HepG2 (cell line): ENCODE measurements at regions not wholly inside any gene's neighbourhood (a gene's known extent, or its start where the extent isn't known, plus 50 kb on each side); places are given as distances from the start of the nearest gene placed in this dataset.
A peak's percentile ranks its signal among the peaks of the same experiment; 100 is the strongest.

Experiments used
- ATAC-seq: fragments of 200-7000 bp; cut with Tn5 transposase; 3 replicates; pipeline ENCODE4 v1.9.1; 2020; ENCODE audit warnings: mild to moderate bottlenecking, moderate library complexity
- BruUV-seq: library from RNA; stranded (reverse); fragments of 400-500 nt; replicated peaks from 2 replicates; lab custom pipeline; 2021; lab: Mats Ljungman, UMichigan
- CTCF ChIA-PET: fragments of 300-600 bp; formaldehyde crosslinking; extraction: SDS; loops from one replicate; lab custom pipeline; 2021; ENCODE audit warnings: low total read pairs, inconsistent platforms, low intra/inter-chr PET ratio; lab: Yijun Ruan, JAX
- POLR2A ChIA-PET: fragments of 350-600 bp; sonication (Branson Sonifier 250); formaldehyde crosslinking; loops from one replicate; lab custom pipeline; 2020; ENCODE audit warnings: antibody characterized with exemption, inconsistent platforms; lab: Yijun Ruan, JAX
- DNase-seq: peaks from one replicate; pipeline ENCODE4 v3.0.0-alpha.2; 2015; ENCODE audit warnings: low spot score
- FAIRE-seq: peaks from 3 replicates; lab custom pipeline; 2011; peaks lifted over from hg19 to GRCh38; lab: Jason Lieb, UNC
- H2AFZ ChIP-seq: one replicate; pipeline ENCODE4 v1.6.1; 2011; ENCODE audit warnings: low read length, inconsistent platforms
- H3K27ac ChIP-seq: fragments of 300-600 bp; 3 replicates; pipeline ENCODE4 v1.8.0; 2011; ENCODE audit warnings: mixed run types, mild to moderate bottlenecking, mixed read lengths, low read length, inconsistent platforms; ENCODE audit not compliant: insufficient read depth; ENCODE audit errors: extremely low read length
- H3K27me3 ChIP-seq, 2 experiments: fragments of 200-600 bp in 1 of 2; 2 replicates in 1 of 2; 3 replicates in 1 of 2; pipeline versions ENCODE4 v1.6.0 to v1.8.0; 2011; ENCODE audit warnings: low read length in 2 of 2, mild to moderate bottlenecking in 2 of 2, moderate library complexity in 2 of 2, inconsistent platforms in 1 of 2; ENCODE audit not compliant: insufficient read depth in 2 of 2, control insufficient read depth in 1 of 2
- H3K36me3 ChIP-seq, 2 experiments: fragments of 200-600 bp in 1 of 2; replicated peaks in 1 of 2; 2 replicates in 1 of 2; 3 replicates in 1 of 2; pipeline versions ENCODE4 v1.5.1 to v1.8.0; 2011; ENCODE audit warnings: low read length in 2 of 2, inconsistent platforms in 1 of 2; ENCODE audit not compliant: insufficient read depth in 2 of 2, control insufficient read depth in 1 of 2
- H3K4me1 ChIP-seq: 2 replicates; pipeline ENCODE4 v1.5.1; 2012; ENCODE audit warnings: low read length, inconsistent platforms; ENCODE audit not compliant: insufficient read depth
- H3K4me2 ChIP-seq: 2 replicates; pipeline ENCODE4 v1.6.0; 2011; ENCODE audit warnings: low read depth, low read length, inconsistent platforms
- H3K4me3 ChIP-seq, 3 experiments: fragments of 200-600 bp in 1 of 3; sonication (generic), shearing (Covaris generic) in 1 of 3; replicated peaks in 1 of 3; 2 replicates each; pipeline ENCODE4 v1.5.1; 2011 to 2016; ENCODE audit warnings: low read length in 3 of 3, inconsistent platforms in 2 of 3, low read depth in 2 of 3, mild to moderate bottlenecking in 2 of 3, control low read depth in 1 of 3, mixed read lengths in 1 of 3; ENCODE audit not compliant: insufficient read depth in 1 of 3
- H3K79me2 ChIP-seq: one replicate; pipeline ENCODE4 v1.6.1; 2011; ENCODE audit warnings: low read length, inconsistent platforms; ENCODE audit not compliant: insufficient read depth
- H3K9ac ChIP-seq: 2 replicates; pipeline ENCODE4 v1.6.0; 2011; ENCODE audit warnings: mild to moderate bottlenecking, low read depth, low read length, inconsistent platforms; ENCODE audit not compliant: insufficient read depth
- H3K9me3 ChIP-seq: 2 replicates; pipeline ENCODE4 v1.5.1; 2012; ENCODE audit warnings: mild to moderate bottlenecking, low read length
- H4K20me1 ChIP-seq: 2 replicates; pipeline ENCODE4 v1.6.0; 2011; ENCODE audit warnings: inconsistent platforms, mild to moderate bottlenecking, low read length, moderate library complexity; ENCODE audit not compliant: insufficient read depth
- HMGXB4 ChIP-seq, 2 experiments: sonication (generic) in 1 of 2; formaldehyde crosslinking in 1 of 2; IDR thresholded peaks; 2 replicates each; pipeline versions ENCODE4 v1.4.0 to v1.6.1; 2018 to 2020; ENCODE audit warnings: missing genetic modification reagents in 2 of 2, borderline replicate concordance in 1 of 2, low read depth in 1 of 2, mild to moderate bottlenecking in 1 of 2, missing biosample characterization in 1 of 2
- IRX3 ChIP-seq: sonication (generic); formaldehyde crosslinking; IDR thresholded peaks from 2 replicates; pipeline ENCODE4 v1.8.1; 2023; ENCODE audit warnings: mild to moderate bottlenecking, low read depth, missing genetic modification reagents, borderline replicate concordance
- MAFF ChIP-seq: IDR thresholded peaks from 2 replicates; pipeline ENCODE4 v1.6.1; 2011; ENCODE audit warnings: low read depth, low read length, improper control_type of control experiment
- MAFK ChIP-seq, 2 experiments: IDR thresholded peaks in 1 of 2; conservative IDR thresholded peaks in 1 of 2; 2 replicates each; pipeline ENCODE4 v1.6.1; 2011; ENCODE audit warnings: improper control_type of control experiment in 2 of 2, low read length in 2 of 2
- NCOA5 ChIP-seq: sonication (generic); formaldehyde crosslinking; IDR thresholded peaks from 2 replicates; pipeline ENCODE4 v1.4.0; 2020; ENCODE audit warnings: missing genetic modification reagents
- NFE2L2 ChIP-seq: fragments of 150-350 bp; IDR thresholded peaks from 2 replicates; pipeline ENCODE4 v1.6.1; 2014; ENCODE audit warnings: low read length
- NRL ChIP-seq: sonication (generic); formaldehyde crosslinking; IDR thresholded peaks from 2 replicates; pipeline ENCODE4 v1.5.0; 2020; ENCODE audit warnings: missing genetic modification reagents, mild to moderate bottlenecking, moderate library complexity, borderline replicate concordance
- SIN3B ChIP-seq: fragments of 150-350 bp; IDR thresholded peaks from 2 replicates; pipeline ENCODE4 v1.6.1; 2014; ENCODE audit warnings: low read length
- SOX6 ChIP-seq, 2 experiments: fragments of 450-650 bp in 1 of 2; sonication (generic) in 1 of 2; formaldehyde crosslinking in 1 of 2; IDR thresholded peaks; 2 replicates each; pipeline versions ENCODE4 v1.4.0 to v1.6.1; 2017 to 2020; ENCODE audit warnings: antibody characterized with exemption in 1 of 2, mild to moderate bottlenecking in 1 of 2, missing genetic modification reagents in 1 of 2
- SRSF9 ChIP-seq: fragments of 200-400 bp; formaldehyde crosslinking; IDR thresholded peaks from 2 replicates; pipeline ENCODE4 v1.6.1; 2018; ENCODE audit warnings: borderline replicate concordance, mild to moderate bottlenecking, low read depth, low read length; ENCODE audit not compliant: insufficient read depth, poor library complexity, severe bottlenecking
- ZBTB43 ChIP-seq: sonication (generic); formaldehyde crosslinking; conservative IDR thresholded peaks from 2 replicates; pipeline ENCODE4 v1.4.0; 2020; ENCODE audit warnings: missing genetic modification reagents
- ZEB1 ChIP-seq: IDR thresholded peaks from 2 replicates; pipeline ENCODE4 v1.6.1; 2012; ENCODE audit warnings: mild to moderate bottlenecking, low read depth, inconsistent platforms; ENCODE audit not compliant: insufficient replicate concordance
- ZFP41 ChIP-seq: sonication (generic); formaldehyde crosslinking; IDR thresholded peaks from 2 replicates; pipeline ENCODE4 v1.4.0; 2020; ENCODE audit warnings: mild to moderate bottlenecking, missing genetic modification reagents, borderline replicate concordance
- ZNF577 ChIP-seq: sonication (generic); formaldehyde crosslinking; IDR thresholded peaks from 2 replicates; pipeline ENCODE4 v1.4.0; 2020; ENCODE audit warnings: mild to moderate bottlenecking, low read depth, missing genetic modification reagents, borderline replicate concordance
- ZNF704 ChIP-seq: sonication (generic); formaldehyde crosslinking; IDR thresholded peaks from 2 replicates; pipeline ENCODE4 v1.8.1; 2023; ENCODE audit warnings: mild to moderate bottlenecking, inconsistent platforms, moderate library complexity, missing genetic modification reagents, borderline replicate concordance
- WGBS: methylation state at CpG from one replicate; pipeline ENCODE4 v1.1.6; 2017; ENCODE audit warnings: low lambda C conversion rate; 5-methylcytosine and 5-hydroxymethylcytosine counted together
- in situ Hi-C: cut with HindIII; loops from 2 replicates; pipeline ENCODE4 v1.10.0; 2017; ENCODE audit warnings: low pct_unique_long_range_greater_than_20kb; ENCODE audit not compliant: extremely low pct_ligation_motif_present
- intact Hi-C: fragments of 100-400 bp; cut with micrococcal nuclease; formaldehyde crosslinking; loops from one replicate; pipeline ENCODE4 v1.10.0; 2022; ENCODE audit not compliant: unreplicated experiment

GRCh38 chr4:151987606-151988005 lies 226.8 kb upstream of the GATB start:
- Histone ChIP-seq H3K9ac (no peak overlapping the region), H3K4me3 (no peak overlapping the region), H3K9me3 (no peaks in the 10 kb centered on the region), H3K27ac (no peak overlapping the region), H3K27me3 (no peaks in the 10 kb centered on the region), H3K4me2 (no peak overlapping the region), H4K20me1 (no peaks in the 10 kb centered on the region)
- in situ Hi-C loops (no loop called here), intact Hi-C loops (no loop called here)
- ATAC-seq = no peak
- CTCF ChIA-PET = no interaction called here
- BruUV-seq = no TSS peak
- POLR2A ChIA-PET = no interaction called here
- TF ChIP-seq NFE2L2 = peak; percentile 66
- peak in 1 of 2 experiments; percentile 42; a peak in 3 of 4 replicates for TF ChIP-seq MAFK (conservative IDR thresholded peaks at IDR 0.05 in 1 of 2, IDR thresholded peaks at IDR 0.05 in 1 of 2; ENCODE audit: low read length in 2 of 2)
- no peak for TF ChIP-seq IRX3
- no peak for TF ChIP-seq SIN3B
- 0 out of 2 replicates have a peak, but pooled peaks have one; percentile 19 for TF ChIP-seq MAFF
- TF ChIP-seq, all 625 proteins: peak for 3
- WGBS = 30% methylated on average over 4 of the region's 4 CpGs
- Histone ChIP-seq H3K36me3 (no peaks in the 10 kb centered on the region), H2AFZ (no peak overlapping the region), H3K79me2 (no peaks in the 10 kb centered on the region), H3K4me1 (no peaks in the 10 kb centered on the region)
- FAIRE-seq = no peak
- no peak for DNase-seq

GRCh38 chr4:151983854-151984253 lies 223.0 kb upstream of the GATB start:
- Histone ChIP-seq H3K9ac (no peak overlapping the region), H3K9me3 (no peaks in the 10 kb centered on the region), H3K27ac (no peak overlapping the region), H3K4me3 (no peak overlapping the region), H4K20me1 (no peaks in the 10 kb centered on the region), H3K4me2 (no peak overlapping the region), H3K4me1 (no peaks in the 10 kb centered on the region), H3K79me2 (no peaks in the 10 kb centered on the region), H2AFZ (no peak overlapping the region), H3K27me3 (no peaks in the 10 kb centered on the region), H3K36me3 (no peaks in the 10 kb centered on the region)
- intact Hi-C loops (no loop called here), in situ Hi-C loops (no loop called here)
- BruUV-seq = no TSS peak
- 9% methylated on average over 3 of the region's 3 CpGs for WGBS
- FAIRE-seq (no peak), DNase-seq (no peak), ATAC-seq (no peak)
- CTCF ChIA-PET = no interaction called here
- POLR2A ChIA-PET = no interaction called here
- TF ChIP-seq SRSF9 = no peak
- TF ChIP-seq HMGXB4 (CRISPR knock-in tag; IDR thresholded peaks at IDR 0.05; ENCODE audit: borderline replicate concordance in 1 of 2, low read depth in 1 of 2) = no peak
- no peak for TF ChIP-seq NCOA5 (CRISPR knock-in tag)
- no peak for TF ChIP-seq ZEB1
- TF ChIP-seq SOX6 (IDR thresholded peaks at IDR 0.05) = no peak
- TF ChIP-seq SOX6 (CRISPR knock-in tag; IDR thresholded peaks at IDR 0.05) = no peak
- TF ChIP-seq ZNF704 (CRISPR knock-in tag) = no peak
- no peak for TF ChIP-seq ZBTB43 (CRISPR knock-in tag)
- no peak for TF ChIP-seq ZNF577 (CRISPR knock-in tag)
- no peak for TF ChIP-seq NRL (CRISPR knock-in tag)
- no peak for TF ChIP-seq ZFP41 (CRISPR knock-in tag)
